Endodermal cell (in vitro differentiated cells): ENCODE measurements at regions not wholly inside any gene's neighbourhood (a gene's known extent, or its start where the extent isn't known, plus 50 kb on each side); places are given as distances from the start of the nearest gene placed in this dataset.

ENCODE experiments used
- DNase-seq: peaks from one replicate; pipeline ENCODE4 v3.0.0-alpha.2; 2017
- H3K27ac ChIP-seq: 2 replicates; pipeline ENCODE4 v1.5.1; 2013; ENCODE audit warnings: mild to moderate bottlenecking, low read depth, low read length, moderate library complexity
- H3K27me3 ChIP-seq: 2 replicates; pipeline ENCODE4 v1.6.1; 2013; ENCODE audit warnings: mild to moderate bottlenecking, low read length, moderate library complexity; ENCODE audit not compliant: insufficient read depth, control insufficient read depth, poor library complexity, severe bottlenecking
- H3K36me3 ChIP-seq: 2 replicates; pipeline ENCODE4 v1.7.0; 2013; ENCODE audit warnings: mild to moderate bottlenecking, low read length, moderate library complexity; ENCODE audit not compliant: control insufficient read depth, insufficient read depth
- H3K4me1 ChIP-seq: one replicate; pipeline ENCODE4 v1.7.0; 2013; ENCODE audit warnings: low read length; ENCODE audit not compliant: control insufficient read depth, insufficient read depth
- H3K4me3 ChIP-seq: 2 replicates; pipeline ENCODE4 v1.5.1; 2013; ENCODE audit warnings: mild to moderate bottlenecking, low read length, moderate library complexity
- H3K9ac ChIP-seq: 2 replicates; pipeline ENCODE4 v1.6.1; 2013; ENCODE audit warnings: mild to moderate bottlenecking, low read length, moderate library complexity; ENCODE audit not compliant: poor library complexity, severe bottlenecking; ENCODE audit errors: extremely low read depth
- H3K9me3 ChIP-seq: 2 replicates; pipeline ENCODE4 v1.6.1; 2013; ENCODE audit warnings: mild to moderate bottlenecking, low read length, moderate library complexity; ENCODE audit not compliant: control insufficient read depth
- H3K27ac Mint-ChIP-seq: 2 replicates; pipeline ENCODE4 v1.8.0; 2020; ENCODE audit warnings: mixed read lengths
- H3K27me3 Mint-ChIP-seq: 2 replicates; pipeline ENCODE4 v1.8.0; 2021; ENCODE audit warnings: mild to moderate bottlenecking, mixed read lengths; ENCODE audit not compliant: insufficient read depth
- H3K36me3 Mint-ChIP-seq: 2 replicates; pipeline ENCODE4 v1.8.0; 2020; ENCODE audit warnings: low read depth, mixed read lengths
- H3K4me1 Mint-ChIP-seq: 2 replicates; pipeline ENCODE4 v1.8.0; 2020; ENCODE audit warnings: mixed read lengths
- H3K4me3 Mint-ChIP-seq: 2 replicates; pipeline ENCODE4 v1.8.0; 2020; ENCODE audit warnings: mild to moderate bottlenecking, moderate library complexity, mixed read lengths
- H3K9me3 Mint-ChIP-seq: 2 replicates; pipeline ENCODE4 v1.8.0; 2020; ENCODE audit warnings: mild to moderate bottlenecking, mixed read lengths
- CTCF ChIP-seq: fragments of 200-600 bp; sonication (generic); conservative IDR thresholded peaks from 2 replicates; pipeline ENCODE4 v1.5.0; 2021; ENCODE audit warnings: antibody characterized with exemption, mild to moderate bottlenecking
- WGBS, 2 experiments: methylation state at CpG; one replicate each; pipeline versions ENCODE4 v1.1.5 to v1.1.7; 2013; ENCODE audit warnings: missing lambda C conversion rate in 2 of 2, mixed read lengths in 1 of 2; ENCODE audit not compliant: insufficient coverage in 1 of 2, insufficient read length in 1 of 2; 5-methylcytosine and 5-hydroxymethylcytosine counted together

DNA sequence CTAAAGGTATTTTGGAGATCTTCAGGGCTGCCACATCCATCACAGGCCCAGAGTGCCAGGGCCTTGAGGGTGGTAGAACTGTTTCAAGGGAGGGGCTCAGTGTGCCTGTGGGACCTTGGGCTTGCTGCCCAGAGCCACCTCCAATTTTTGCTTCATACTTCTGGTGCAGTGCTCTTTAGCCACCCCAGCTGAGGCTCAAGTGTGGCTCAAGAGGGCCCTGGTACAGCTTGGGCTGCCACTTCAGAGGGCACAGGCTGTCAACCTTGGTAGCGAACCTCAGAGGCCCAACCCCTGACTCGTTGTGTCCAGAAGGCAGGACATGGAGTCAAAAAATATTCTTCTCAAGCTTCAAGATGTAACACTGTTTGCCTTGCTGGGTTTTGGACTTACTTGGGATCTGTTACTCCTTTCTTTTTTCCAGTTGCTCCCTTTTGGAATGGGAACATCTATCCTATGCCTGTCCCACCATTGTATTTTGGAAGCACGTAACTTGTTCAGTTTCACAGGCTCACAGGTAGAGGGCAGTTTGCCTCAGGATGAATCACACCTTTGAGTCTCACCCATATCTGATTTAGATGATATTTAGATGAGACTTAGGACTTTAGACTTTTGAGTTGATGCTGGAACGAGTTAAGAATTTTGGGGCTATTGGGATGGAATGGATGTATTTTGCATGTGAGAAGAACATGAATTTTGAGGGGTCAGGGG lies 224.8 kb downstream of the RPS24 start:
- 92 to 96% methylated on average over 4 of the region's 4 CpGs for WGBS, 2 experiments
- no peak overlapping the region for H3K27ac Mint-ChIP-seq

GRCh38 chr10:78259391-78259790 lies 225.7 kb downstream of the RPS24 start:
- Mint-ChIP-seq H3K27ac (no peak overlapping the region), H3K27me3 (peaks cover 4% of the 10 kb centered on the region), H3K4me1 (peaks cover 29% of the 10 kb centered on the region), H3K36me3 (no peaks in the 10 kb centered on the region), H3K4me3 (no peak overlapping the region), H3K9me3 (no peaks in the 10 kb centered on the region)
- no peak for TF ChIP-seq CTCF
- WGBS, 2 experiments = 97 to 100% methylated on average over 1 to 3 of the region's 3 CpGs
- H3K27me3 ChIP-seq = no peaks in the 10 kb centered on the region
- H3K4me3 ChIP-seq = no peak overlapping the region
- no peak for DNase-seq
- peaks cover 5% of the 10 kb centered on the region for H3K9me3 ChIP-seq
- H3K36me3 ChIP-seq = no peaks in the 10 kb centered on the region
- no peak overlapping the region for H3K9ac ChIP-seq
- no peak overlapping the region for H3K27ac ChIP-seq
- H3K4me1 ChIP-seq = no peaks in the 10 kb centered on the region

More for the DNA sequence above, 224.8 kb downstream of the RPS24 start:
- Histone ChIP-seq H3K4me3 (no peak overlapping the region), H3K4me1 (no peaks in the 10 kb centered on the region), H3K9ac (no peak overlapping the region), H3K9me3 (peaks cover 5% of the 10 kb centered on the region), H3K27me3 (no peaks in the 10 kb centered on the region), H3K27ac (no peak overlapping the region), H3K36me3 (no peaks in the 10 kb centered on the region)
- no peak for DNase-seq
- H3K27me3 Mint-ChIP-seq = no peaks in the 10 kb centered on the region
- no peaks in the 10 kb centered on the region for H3K9me3 Mint-ChIP-seq
- peak; percentile 64 for TF ChIP-seq CTCF
- H3K4me1 Mint-ChIP-seq = peaks cover 29% of the 10 kb centered on the region
- no peaks in the 10 kb centered on the region for H3K36me3 Mint-ChIP-seq
- H3K4me3 Mint-ChIP-seq = no peak overlapping the region

DNA sequence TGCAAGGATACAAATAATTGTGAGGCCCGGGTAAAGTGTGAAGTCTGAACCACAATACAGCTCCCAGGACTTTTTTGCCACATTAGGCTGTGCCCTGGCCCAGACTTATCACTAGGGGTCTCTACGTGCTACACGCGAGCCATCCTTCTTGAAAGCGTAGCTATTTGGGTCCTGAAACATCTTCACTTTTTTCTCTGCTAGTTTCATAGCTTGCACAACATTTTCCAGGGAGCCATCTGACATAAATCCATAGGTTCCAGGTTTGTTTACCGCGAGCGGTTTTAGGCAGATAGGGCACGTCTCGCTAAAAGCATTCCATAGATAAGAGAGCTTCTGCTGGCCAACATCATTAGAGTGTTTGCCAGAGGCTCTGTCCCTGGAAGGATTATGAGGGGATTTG lies 226.5 kb downstream of the RPS24 start:
- Histone ChIP-seq H3K4me3 (no peak overlapping the region), H3K36me3 (no peaks in the 10 kb centered on the region), H3K4me1 (no peaks in the 10 kb centered on the region), H3K27ac (no peak overlapping the region), H3K27me3 (no peaks in the 10 kb centered on the region), H3K9me3 (peaks cover 5% of the 10 kb centered on the region), H3K9ac (no peak overlapping the region)
- Mint-ChIP-seq H3K36me3 (no peaks in the 10 kb centered on the region), H3K27ac (no peak overlapping the region), H3K4me1 (peaks cover 32% of the 10 kb centered on the region), H3K27me3 (peaks cover 4% of the 10 kb centered on the region), H3K4me3 (no peak overlapping the region), H3K9me3 (no peaks in the 10 kb centered on the region)
- 81 to 88% methylated on average over 10 of the region's 10 CpGs for WGBS, 2 experiments
- no peak for DNase-seq
- TF ChIP-seq CTCF = peak; percentile 66
